Psoas muscle (tissue), 7 donors: ENCODE measurements at regions not wholly inside any gene's neighbourhood (a gene's known extent, or its start where the extent isn't known, plus 50 kb on each side); places are given as distances from the start of the nearest gene placed in this dataset.
"Not testable (repeated sequence)": the region's sequence is repeated elsewhere in the genome, so short reads cannot be mapped to it uniquely, and the experiment has no call there.

ENCODE experiments used
- ATAC-seq, 4 donors: fragments of 200-7000 bp; cut with Tn5 transposase; one replicate each; pipeline ENCODE4 v1.9.1; 2020; ENCODE audit warnings: moderate library complexity in 3 of 4, mild to moderate bottlenecking in 2 of 4
- DNase-seq, 2 donors: peaks; one replicate each; pipeline ENCODE4 v3.0.0-alpha.2; 2020
- H3K27ac ChIP-seq: fragments of 200-600 bp; one replicate; pipeline ENCODE4 v1.8.0; 2022
- H3K27me3 ChIP-seq, 3 donors: fragments of 200-600 bp in 1 of 3; one replicate each; pipeline versions ENCODE4 v1.6.1 to v1.8.0; 2013 to 2022; ENCODE audit warnings: low read length in 2 of 3, mild to moderate bottlenecking in 2 of 3, moderate library complexity in 1 of 3; ENCODE audit not compliant: insufficient read depth in 3 of 3
- H3K36me3 ChIP-seq, 2 donors: fragments of 200-600 bp in 1 of 2; one replicate each; pipeline versions ENCODE4 v1.6.1 to v1.8.0; 2013 to 2022; ENCODE audit warnings: low read depth in 1 of 2, mild to moderate bottlenecking in 1 of 2, moderate library complexity in 1 of 2; ENCODE audit not compliant: insufficient read depth in 1 of 2
- H3K4me1 ChIP-seq: fragments of 200-600 bp; one replicate; pipeline ENCODE4 v1.8.0; 2022
- H3K4me3 ChIP-seq: fragments of 200-600 bp; one replicate; pipeline ENCODE4 v1.8.0; 2022; ENCODE audit warnings: mild to moderate bottlenecking
- H3K9me3 ChIP-seq: fragments of 200-600 bp; one replicate; pipeline ENCODE4 v1.8.0; 2022
- CTCF ChIP-seq: fragments of 200-600 bp; IDR thresholded peaks from one replicate; pipeline ENCODE4 v1.8.0; 2022; ENCODE audit warnings: antibody characterized with exemption
- WGBS, 3 donors: extraction: QIAGEN DNeasy Blood & Tissue Kit; methylation state at CpG; one replicate each; pipeline versions ENCODE4 v1.1.6 to v1.1.7; 2013; 5-methylcytosine and 5-hydroxymethylcytosine counted together
- intact Hi-C, 2 donors: fragments of 100-400 bp; cut with DNase I; formaldehyde crosslinking; loops; one replicate each; pipeline versions ENCODE4 v1.11.0 to v1.14.2; 2022
- donor health status: healthy with polysubstance abuse.
- donor health status: DM: no; HTN: no; CAD: no; lungs with moderate emphysema.
- donor health status: Bipolar disorder and iron deficiency.
- donor health status: healthy.
- donor health status: DM: yes; HTN: yes; CAD: no.
- donor health status: DM: no; HTN: no; CAD: no.
- donor health status: DM: yes; HTN: yes; CAD: no.

DNA sequence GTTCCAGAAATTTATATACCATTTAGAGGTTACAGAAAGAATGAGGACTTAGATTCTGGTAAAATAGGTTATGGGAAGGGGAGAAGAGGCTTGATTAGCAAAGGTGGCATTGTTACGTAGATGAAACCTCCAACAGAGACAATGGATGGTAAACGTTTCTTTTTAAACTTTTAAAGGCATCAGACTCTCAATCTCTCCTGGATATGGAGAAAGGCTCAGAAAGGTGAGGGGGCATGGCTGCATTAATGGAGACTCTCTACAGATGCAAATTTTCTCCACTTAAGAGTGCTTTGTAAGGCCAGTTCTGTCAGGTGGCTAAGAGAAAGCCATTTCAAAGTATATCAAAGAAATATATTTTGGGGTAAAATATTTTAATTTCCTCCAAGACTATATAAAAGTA is 240.9 kb upstream of the PTER start:
- no peaks in the 10 kb centered on the region for H3K27me3 ChIP-seq
- 44 to 61% (median 52%) methylated on average over 2 of the region's 2 CpGs for WGBS, 3 donors

DNA sequence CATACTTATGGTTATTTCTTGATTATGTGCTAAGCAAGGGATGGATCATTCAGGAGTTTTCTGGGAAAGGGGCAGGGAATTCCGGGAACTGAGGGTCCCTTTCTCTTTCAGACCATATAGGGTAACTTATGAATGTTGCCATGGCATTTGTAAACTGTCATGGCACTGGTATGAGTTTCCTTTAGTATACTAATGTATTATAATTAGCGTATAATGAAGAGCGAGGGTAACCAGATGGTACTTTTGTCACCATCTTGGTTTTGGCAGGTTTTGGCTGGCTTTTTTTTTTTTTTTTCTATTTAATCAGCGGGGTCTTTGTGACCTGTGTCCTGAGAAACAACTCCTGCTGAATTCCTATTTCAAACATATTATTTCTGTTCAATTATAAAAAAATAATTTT is 237.6 kb upstream of the PTER start:
- DNase-seq (no peak), ATAC-seq (no peak)
- no peaks in the 10 kb centered on the region for H3K36me3 ChIP-seq
- intact Hi-C loops: no loop called here
- H3K9me3 ChIP-seq: no peaks in the 10 kb centered on the region
- H3K27ac ChIP-seq: no peak overlapping the region
- H3K4me1 ChIP-seq: no peaks in the 10 kb centered on the region
- 81 to 92% (median 88%) methylated on average over 4 of the region's 4 CpGs for WGBS, 3 donors
- no peak overlapping the region for H3K4me3 ChIP-seq
- no peaks in the 10 kb centered on the region for H3K27me3 ChIP-seq
- TF ChIP-seq CTCF: no peak

More for the DNA sequence above, 240.9 kb upstream of the PTER start:
- H3K27ac ChIP-seq: no peak overlapping the region
- H3K9me3 ChIP-seq: no peaks in the 10 kb centered on the region
- H3K4me1 ChIP-seq: no peaks in the 10 kb centered on the region
- no peak for DNase-seq
- no peaks in the 10 kb centered on the region for H3K36me3 ChIP-seq
- no peak for TF ChIP-seq CTCF
- ATAC-seq: no peak
- intact Hi-C loops: no loop called here
- H3K4me3 ChIP-seq: no peak overlapping the region

DNA sequence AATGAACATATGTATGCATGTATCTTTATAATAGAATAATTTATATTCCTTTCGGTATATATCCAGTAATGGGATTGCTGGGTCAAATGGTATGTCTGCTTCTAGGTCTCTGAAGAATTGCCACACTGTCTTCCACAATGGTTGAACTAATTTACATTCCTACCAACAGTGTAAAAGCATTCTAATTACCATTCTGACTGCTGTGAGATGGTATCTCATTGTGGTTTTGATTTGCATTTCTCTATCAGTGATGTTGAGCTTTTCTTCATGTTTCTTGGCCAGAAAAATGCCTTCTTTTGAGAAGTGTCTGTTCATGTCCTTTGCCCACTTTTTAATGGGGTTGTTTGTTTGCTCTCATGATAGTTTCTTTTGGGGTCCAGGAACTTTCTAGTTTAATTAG is 213.2 kb upstream of the PTER start:
- H3K27me3 ChIP-seq, H3K27ac ChIP-seq, H3K4me3 ChIP-seq, ATAC-seq, intact Hi-C loops, H3K36me3 ChIP-seq, H3K4me1 ChIP-seq, DNase-seq: not testable (repeated sequence)
- H3K9me3 ChIP-seq: peaks cover 17% of the 10 kb centered on the region
- 91 to 97% (median 93%) methylated on average over 1 of the region's 1 CpG for WGBS, 3 donors

- Histone ChIP-seq H3K4me1 (no peaks in the 10 kb centered on the region), H3K27ac (no peak overlapping the region), H3K4me3 (no peak overlapping the region), H3K9me3 (peaks cover 8% of the 10 kb centered on the region), H3K27me3 (no peaks in the 10 kb centered on the region), H3K36me3 (no peaks in the 10 kb centered on the region)
- WGBS, 3 donors: 91 to 94% (median 93%) methylated on average over 3 of the region's 3 CpGs
- TF ChIP-seq CTCF: no peak
- DNase-seq (no peak), ATAC-seq (no peak)
- intact Hi-C loops: no loop called here
Measured at GRCh38 chr10:16227674-16228073, 209.1 kb upstream of the PTER start.

- intact Hi-C loops: no loop called here
- WGBS, 3 donors: 78 to 83% (median 78%) methylated on average over 2 of the region's 2 CpGs
- no peaks in the 10 kb centered on the region for H3K4me1 ChIP-seq
- no peak overlapping the region for H3K27ac ChIP-seq
- no peak for TF ChIP-seq CTCF
- H3K4me3 ChIP-seq: no peak overlapping the region
- ATAC-seq (no peak), DNase-seq (no peak)
- H3K27me3 ChIP-seq: peaks cover 0 to 3% (median 0%) of the 10 kb centered on the region in 3 donors
- H3K36me3 ChIP-seq: no peaks in the 10 kb centered on the region
- no peaks in the 10 kb centered on the region for H3K9me3 ChIP-seq
Measured at GRCh38 chr10:16231176-16231575, 205.6 kb upstream of the PTER start.
